GM19438 (cell line): ENCODE measurements at regions not wholly inside any gene's neighbourhood (a gene's known extent, or its start where the extent isn't known, plus 50 kb on each side); places are given as distances from the start of the nearest gene placed in this dataset.

Source experiments
- ATAC-seq: cut with Tn5 transposase; IDR thresholded peaks from one replicate; pipeline ENCODE4 v1.9.1; 2021; ENCODE audit warnings: low read depth; ENCODE audit not compliant: unreplicated experiment

GRCh38 chr5:100479079-100479688 lies 56.0 kb upstream of the FAM174A start:
- ATAC-seq = peak; percentile 84

- no peak for ATAC-seq
Observed at GRCh38 chr5:100472091-100472490, 63.1 kb upstream of the FAM174A start.

- ATAC-seq = peak; percentile 98
Observed at GRCh38 chr5:100469767-100470166, 65.4 kb upstream of the FAM174A start.

GRCh38 chr5:100464418-100464817 lies 70.8 kb upstream of the FAM174A start:
- no peak for ATAC-seq

- no peak for ATAC-seq
Observed at GRCh38 chr5:100456615-100457014, 78.6 kb upstream of the FAM174A start.

- no peak for ATAC-seq
Observed at GRCh38 chr5:100452126-100452525, 83.0 kb upstream of the FAM174A start.

- ATAC-seq = no peak
Observed at GRCh38 chr5:100448111-100448528, 87.1 kb upstream of the FAM174A start.

- ATAC-seq = no peak
Observed at GRCh38 chr5:100446879-100447430, 88.2 kb upstream of the FAM174A start.

GRCh38 chr5:100444961-100445360 lies 90.2 kb upstream of the FAM174A start:
- ATAC-seq = no peak

- no peak for ATAC-seq
Observed at GRCh38 chr5:100434815-100435214, 100.4 kb upstream of the FAM174A start.

- ATAC-seq = no peak
Observed at GRCh38 chr5:100432741-100433140, 102.4 kb upstream of the FAM174A start.

- ATAC-seq = peak; percentile 83
Observed at GRCh38 chr5:100430268-100431195, 104.6 kb upstream of the FAM174A start.

- no peak for ATAC-seq
Observed at GRCh38 chr5:100424787-100425186, 110.4 kb upstream of the FAM174A start.

GRCh38 chr5:100424017-100424416 lies 111.2 kb upstream of the FAM174A start:
- no peak for ATAC-seq

- ATAC-seq = no peak
Observed at GRCh38 chr5:100423330-100423729, 111.8 kb upstream of the FAM174A start.

GRCh38 chr5:100421360-100421759 lies 113.8 kb upstream of the FAM174A start:
- ATAC-seq = no peak

- no peak for ATAC-seq
Observed at GRCh38 chr5:100418231-100418630, 116.9 kb upstream of the FAM174A start.

GRCh38 chr5:100409660-100410151 lies 125.5 kb upstream of the FAM174A start:
- no peak for ATAC-seq

GRCh38 chr5:100407053-100407452 lies 128.1 kb upstream of the FAM174A start:
- ATAC-seq = no peak

GRCh38 chr5:100406640-100407039 lies 128.5 kb upstream of the FAM174A start:
- no peak for ATAC-seq

- ATAC-seq = no peak
Observed at GRCh38 chr5:100402071-100402470, 133.1 kb upstream of the FAM174A start.
